ENCODE measurements at regions not wholly inside any gene's neighbourhood (a gene's known extent, or its start where the extent isn't known, plus 50 kb on each side); places are given as distances from the start of the nearest gene placed in this dataset.

- TF ChIP-seq, protein P1, sequence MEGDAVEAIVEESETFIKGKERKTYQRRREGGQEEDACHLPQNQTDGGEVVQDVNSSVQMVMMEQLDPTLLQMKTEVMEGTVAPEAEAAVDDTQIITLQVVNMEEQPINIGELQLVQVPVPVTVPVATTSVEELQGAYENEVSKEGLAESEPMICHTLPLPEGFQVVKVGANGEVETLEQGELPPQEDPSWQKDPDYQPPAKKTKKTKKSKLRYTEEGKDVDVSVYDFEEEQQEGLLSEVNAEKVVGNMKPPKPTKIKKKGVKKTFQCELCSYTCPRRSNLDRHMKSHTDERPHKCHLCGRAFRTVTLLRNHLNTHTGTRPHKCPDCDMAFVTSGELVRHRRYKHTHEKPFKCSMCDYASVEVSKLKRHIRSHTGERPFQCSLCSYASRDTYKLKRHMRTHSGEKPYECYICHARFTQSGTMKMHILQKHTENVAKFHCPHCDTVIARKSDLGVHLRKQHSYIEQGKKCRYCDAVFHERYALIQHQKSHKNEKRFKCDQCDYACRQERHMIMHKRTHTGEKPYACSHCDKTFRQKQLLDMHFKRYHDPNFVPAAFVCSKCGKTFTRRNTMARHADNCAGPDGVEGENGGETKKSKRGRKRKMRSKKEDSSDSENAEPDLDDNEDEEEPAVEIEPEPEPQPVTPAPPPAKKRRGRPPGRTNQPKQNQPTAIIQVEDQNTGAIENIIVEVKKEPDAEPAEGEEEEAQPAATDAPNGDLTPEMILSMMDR (IDR thresholded peaks at IDR 0.05; ENCODE audit: insufficient read depth in 1 of 2, low read depth in 1 of 2, low read length in 1 of 2, severe bottlenecking in 1 of 2, unreplicated experiment in 1 of 2), result no peak
- ChIA-PET POLR2A (no interaction called here), CTCF (no interaction called here)
- intact Hi-C loops (cut with micrococcal nuclease; ENCODE audit: unreplicated experiment), result no loop called here
- Mint-ChIP-seq H3K27me3 (ENCODE audit: insufficient read depth, unreplicated experiment) (peaks cover 5% of the 10 kb centered on the region), H3K9me3 (ENCODE audit: unreplicated experiment) (no peaks in the 10 kb centered on the region), H3K4me1 (ENCODE audit: low read depth, unreplicated experiment) (no peaks in the 10 kb centered on the region), H3K36me3 (ENCODE audit: insufficient read depth, unreplicated experiment) (no peaks in the 10 kb centered on the region), H3K27ac (ENCODE audit: unreplicated experiment) (no peak overlapping the region), H3K4me3 (ENCODE audit: unreplicated experiment) (no peak overlapping the region)
- no peaks in the 10 kb centered on the region for H3K4me1 ChIP-seq
- H3K36me3 ChIP-seq (ENCODE audit: control insufficient read depth, insufficient read depth, low read length), result no peaks in the 10 kb centered on the region
- H3K27me3 ChIP-seq (replicated peaks; ENCODE audit: control insufficient read depth, insufficient read depth, low read length), result no peaks in the 10 kb centered on the region
- no peaks in the 10 kb centered on the region for H3K9me3 ChIP-seq
- no peak for DNase-seq
- H3K4me3 ChIP-seq (ENCODE audit: low read depth, low read length), result no peak overlapping the region
- BruUV-seq (replicated peaks), result no TSS peak
These were observed 106.2 kb downstream of the TMCO5A start for GRCh38 chr15:38040615-38041014.

- Mint-ChIP-seq H3K9me3 (ENCODE audit: unreplicated experiment) (no peaks in the 10 kb centered on the region), H3K4me3 (ENCODE audit: unreplicated experiment) (no peak overlapping the region), H3K27me3 (ENCODE audit: insufficient read depth, unreplicated experiment) (peaks cover 3% of the 10 kb centered on the region), H3K4me1 (ENCODE audit: low read depth, unreplicated experiment) (no peaks in the 10 kb centered on the region), H3K27ac (ENCODE audit: unreplicated experiment) (no peak overlapping the region), H3K36me3 (ENCODE audit: insufficient read depth, unreplicated experiment) (no peaks in the 10 kb centered on the region)
- Histone ChIP-seq H3K4me1 (no peaks in the 10 kb centered on the region), H3K4me3 (ENCODE audit: low read depth, low read length) (no peak overlapping the region), H3K9me3 (no peaks in the 10 kb centered on the region), H3K36me3 (ENCODE audit: control insufficient read depth, insufficient read depth, low read length) (no peaks in the 10 kb centered on the region), H3K27me3 (replicated peaks; ENCODE audit: control insufficient read depth, insufficient read depth, low read length) (no peaks in the 10 kb centered on the region)
- CTCF ChIA-PET, result no interaction called here
- POLR2A ChIA-PET, result no interaction called here
- intact Hi-C loops (cut with micrococcal nuclease; ENCODE audit: unreplicated experiment), result no loop called here
- TF ChIP-seq, protein P1 (IDR thresholded peaks at IDR 0.05; ENCODE audit: insufficient read depth in 1 of 2, low read depth in 1 of 2, low read length in 1 of 2, severe bottlenecking in 1 of 2, unreplicated experiment in 1 of 2), result no peak
- BruUV-seq (replicated peaks), result no TSS peak
- DNase-seq, result no peak
These were observed 107.1 kb downstream of the TMCO5A start for GRCh38 chr15:38041576-38041975.

DNA sequence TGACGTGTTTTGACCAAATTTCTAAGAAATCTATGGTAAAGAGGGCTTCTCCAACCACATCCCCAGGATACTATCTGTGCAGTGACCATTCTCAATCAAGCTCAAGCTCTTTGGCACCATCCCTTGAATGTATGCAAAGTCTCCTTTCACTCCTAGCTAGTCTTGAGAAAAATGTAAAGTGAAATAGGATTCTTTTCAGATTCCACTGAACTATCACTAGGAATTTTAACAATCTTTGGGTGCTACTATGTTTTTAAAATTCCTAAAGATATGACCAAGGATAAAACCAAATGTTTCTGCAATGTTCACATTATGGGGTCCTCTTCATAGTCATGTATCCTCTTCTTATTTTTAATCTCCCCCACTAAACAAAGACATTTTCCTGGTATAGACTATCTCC, 107.8 kb downstream of the TMCO5A start:
- Mint-ChIP-seq H3K9me3 (ENCODE audit: unreplicated experiment) (no peaks in the 10 kb centered on the region), H3K27me3 (ENCODE audit: insufficient read depth, unreplicated experiment) (peaks cover 2% of the 10 kb centered on the region), H3K36me3 (ENCODE audit: insufficient read depth, unreplicated experiment) (no peaks in the 10 kb centered on the region), H3K4me3 (ENCODE audit: unreplicated experiment) (no peak overlapping the region), H3K4me1 (ENCODE audit: low read depth, unreplicated experiment) (no peaks in the 10 kb centered on the region), H3K27ac (ENCODE audit: unreplicated experiment) (no peak overlapping the region)
- Histone ChIP-seq H3K27me3 (replicated peaks; ENCODE audit: control insufficient read depth, insufficient read depth, low read length) (no peaks in the 10 kb centered on the region), H3K4me1 (no peaks in the 10 kb centered on the region), H3K36me3 (ENCODE audit: control insufficient read depth, insufficient read depth, low read length) (no peaks in the 10 kb centered on the region), H3K9me3 (no peaks in the 10 kb centered on the region), H3K4me3 (ENCODE audit: low read depth, low read length) (no peak overlapping the region)
- TF ChIP-seq, protein P1 (IDR thresholded peaks at IDR 0.05; ENCODE audit: insufficient read depth in 1 of 2, low read depth in 1 of 2, low read length in 1 of 2, severe bottlenecking in 1 of 2, unreplicated experiment in 1 of 2), result no peak
- no TSS peak for BruUV-seq (replicated peaks)
- intact Hi-C loops (cut with micrococcal nuclease; ENCODE audit: unreplicated experiment), result no loop called here
- no peak for DNase-seq
- ChIA-PET POLR2A (no interaction called here), CTCF (no interaction called here)

Data from Caco-2 (cell line).